HepG2 (cell line): ENCODE measurements at regions not wholly inside any gene's neighbourhood (a gene's known extent, or its start where the extent isn't known, plus 50 kb on each side); places are given as distances from the start of the nearest gene placed in this dataset.

Source experiments
- GABPB1 ChIP-seq: IDR thresholded peaks from 2 replicates; pipeline ENCODE4 v1.6.1; 2016; ENCODE audit warnings: mild to moderate bottlenecking, missing genetic modification reagents, moderate library complexity, missing compliant biosample characterization
- JUN ChIP-seq: sonication (generic); formaldehyde crosslinking; IDR thresholded peaks from 2 replicates; pipeline ENCODE4 v1.4.0; 2020; ENCODE audit warnings: mild to moderate bottlenecking, missing genetic modification reagents
- MAFK ChIP-seq, 2 experiments: IDR thresholded peaks in 1 of 2; conservative IDR thresholded peaks in 1 of 2; 2 replicates each; pipeline ENCODE4 v1.6.1; 2011; ENCODE audit warnings: improper control_type of control experiment in 2 of 2, low read length in 2 of 2
- MAZ ChIP-seq, 2 experiments: sonication (generic) in 1 of 2; formaldehyde crosslinking in 1 of 2; IDR thresholded peaks; 2 replicates each; pipeline versions ENCODE4 v1.5.0 to v1.6.1; 2012 to 2020; ENCODE audit warnings: low read depth in 2 of 2, mild to moderate bottlenecking in 2 of 2, borderline replicate concordance in 1 of 2, improper control_type of control experiment in 1 of 2, low read length in 1 of 2, missing genetic modification reagents in 1 of 2, moderate library complexity in 1 of 2
- RORA ChIP-seq: sonication (generic); formaldehyde crosslinking; IDR thresholded peaks from 2 replicates; pipeline ENCODE4 v1.5.0; 2020; ENCODE audit warnings: mild to moderate bottlenecking, missing genetic modification reagents, moderate library complexity
- STAT6 ChIP-seq: sonication (generic); formaldehyde crosslinking; IDR thresholded peaks from 2 replicates; pipeline ENCODE4 v1.4.0; 2020; ENCODE audit warnings: missing genetic modification reagents, mild to moderate bottlenecking, borderline replicate concordance
- TBX2 ChIP-seq: sonication (generic); formaldehyde crosslinking; IDR thresholded peaks from 2 replicates; pipeline ENCODE4 v1.5.0; 2020; ENCODE audit warnings: missing genetic modification reagents, mild to moderate bottlenecking, borderline replicate concordance
- TCF12 ChIP-seq, 2 experiments: fragments of 450-650 bp in 1 of 2; sonication (generic) in 1 of 2; formaldehyde crosslinking in 1 of 2; IDR thresholded peaks; 2 replicates each; pipeline versions ENCODE4 v1.6.1 to v1.8.0; 2017 to 2022; ENCODE audit warnings: antibody characterized with exemption in 1 of 2, mild to moderate bottlenecking in 1 of 2, missing genetic modification reagents in 1 of 2, moderate library complexity in 1 of 2
- UBTF ChIP-seq: sonication (generic); formaldehyde crosslinking; IDR thresholded peaks from 2 replicates; pipeline ENCODE4 v1.4.0; 2020; ENCODE audit warnings: mild to moderate bottlenecking, missing genetic modification reagents
- ZFP36 ChIP-seq: fragments of 150-350 bp; IDR thresholded peaks from 2 replicates; pipeline ENCODE4 v1.6.1; 2018; ENCODE audit warnings: borderline replicate concordance, low read length, low read depth; ENCODE audit not compliant: partially characterized antibody
- ZNF572 ChIP-seq: sonication (generic); formaldehyde crosslinking; IDR thresholded peaks from 2 replicates; pipeline ENCODE4 v1.5.1; 2020; ENCODE audit warnings: mild to moderate bottlenecking, missing genetic modification reagents
- ZNF629 ChIP-seq: sonication (generic); formaldehyde crosslinking; conservative IDR thresholded peaks from 2 replicates; pipeline ENCODE4 v1.5.0; 2020; ENCODE audit warnings: missing genetic modification reagents
- ZNF816 ChIP-seq: sonication (generic); formaldehyde crosslinking; IDR thresholded peaks from 2 replicates; pipeline ENCODE4 v1.8.0; 2022; ENCODE audit warnings: missing genetic modification reagents, mild to moderate bottlenecking, borderline replicate concordance

GRCh38 chr9:26418480-26418879 is 474.1 kb downstream of the CAAP1 start:
- TF ChIP-seq RORA (CRISPR knock-in tag) (no peak), STAT6 (CRISPR knock-in tag) (no peak), ZNF816 (CRISPR knock-in tag) (no peak), GABPB1 (no peak), TBX2 (no peak), JUN (CRISPR knock-in tag) (no peak), TCF12 (IDR thresholded peaks at IDR 0.05) (no peak), TCF12 (CRISPR knock-in tag; IDR thresholded peaks at IDR 0.05) (no peak), ZNF572 (no peak), ZFP36 (no peak), UBTF (no peak), MAFK (conservative IDR thresholded peaks at IDR 0.05 in 1 of 2, IDR thresholded peaks at IDR 0.05 in 1 of 2; ENCODE audit: low read length in 2 of 2) (no peak), MAZ (IDR thresholded peaks at IDR 0.05; ENCODE audit: borderline replicate concordance, low read depth, low read length) (no peak), MAZ (CRISPR knock-in tag; IDR thresholded peaks at IDR 0.05; ENCODE audit: low read depth) (no peak), ZNF629 (no peak)
